ENCODE measurements at regions not wholly inside any gene's neighbourhood (a gene's known extent, or its start where the extent isn't known, plus 50 kb on each side); places are given as distances from the start of the nearest gene placed in this dataset.

DNA sequence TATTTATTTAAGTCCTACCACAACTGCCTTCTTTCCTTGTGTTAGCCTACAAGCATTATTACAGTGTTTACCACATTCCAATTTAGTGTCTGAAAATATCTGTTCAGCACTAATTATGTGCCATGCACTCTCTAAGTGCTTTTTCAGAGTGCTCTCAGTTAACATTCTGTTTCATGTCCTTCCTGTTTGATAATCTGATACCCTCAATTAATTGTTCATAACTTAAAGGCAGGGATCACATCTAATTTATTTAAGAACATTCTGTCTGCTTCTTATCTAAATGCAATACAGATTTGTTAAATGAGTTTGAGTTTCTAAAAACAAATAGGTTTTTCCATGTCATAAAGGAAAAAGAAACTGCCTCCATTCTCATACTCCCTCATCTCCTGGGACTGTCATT is 649.6 kb upstream of the ATXN8OS start:
- ChIA-PET CTCF (ENCODE audit: low intra/inter-chr PET ratio) (no interaction called here), POLR2A (no interaction called here)
- no peaks in the 10 kb centered on the region for H3K36me3 ChIP-seq (ENCODE audit: control insufficient read depth, insufficient read depth, low read length)
- no peaks in the 10 kb centered on the region for H3K27me3 ChIP-seq (ENCODE audit: control insufficient read depth in 2 of 2, insufficient read depth in 2 of 2, low read length in 2 of 2)
- H3K79me2 ChIP-seq (ENCODE audit: control insufficient read depth, insufficient read depth, low read length) = no peaks in the 10 kb centered on the region
- BruUV-seq (replicated peaks) = no TSS peak
- DNase-seq (ENCODE audit: extremely low read depth in 1 of 4, low spot score in 3 of 4) (no peak), ATAC-seq (no peak), FAIRE-seq (no peak)
- H4K20me1 ChIP-seq (replicated peaks; ENCODE audit: control insufficient read depth, insufficient read depth, low read length) = no peaks in the 10 kb centered on the region
- no peak overlapping the region for H3K4me3 ChIP-seq
- H3K9me1 ChIP-seq (ENCODE audit: control insufficient read depth, insufficient read depth, low read length) = no peaks in the 10 kb centered on the region
- H3K27ac ChIP-seq (ENCODE audit: extremely low read depth, low read depth, low read length) = no peak overlapping the region
- H3K9me3 ChIP-seq (replicated peaks; ENCODE audit: control insufficient read depth, insufficient read depth, low read depth, low read length) = no peaks in the 10 kb centered on the region
- intact Hi-C loops (cut with micrococcal nuclease) (no loop called here), in situ Hi-C loops (cut with MboI) (no loop called here)
- H3K4me2 ChIP-seq (ENCODE audit: insufficient read depth, low read length) = no peak overlapping the region
- H2AFZ ChIP-seq (ENCODE audit: low read depth, low read length) = no peak overlapping the region
- TF ChIP-seq SAFB (IDR thresholded peaks at IDR 0.05; ENCODE audit: borderline replicate concordance, low read depth, low read length) (no peak), EWSR1 (IDR thresholded peaks at IDR 0.05; ENCODE audit: borderline replicate concordance, low read depth, partially characterized antibody) (no peak), WHSC1 (IDR thresholded peaks at IDR 0.05; ENCODE audit: low read length) (no peak), HCFC1 (IDR thresholded peaks at IDR 0.05; ENCODE audit: low read depth, low read length) (no peak), KAT8 (IDR thresholded peaks at IDR 0.05; ENCODE audit: low read depth) (no peak), PCBP1 (IDR thresholded peaks at IDR 0.05; ENCODE audit: low read depth, low read length, poor library complexity, severe bottlenecking) (no peak), IRF2 (CRISPR knock-in tag; IDR thresholded peaks at IDR 0.05) (no peak)
- no peak overlapping the region for H3K9ac ChIP-seq (ENCODE audit: insufficient read depth in 1 of 2, low read depth in 2 of 2, low read length in 2 of 2)
- no peaks in the 10 kb centered on the region for H3K4me1 ChIP-seq (replicated peaks in 1 of 2; ENCODE audit: control insufficient read depth in 2 of 2, insufficient read depth in 2 of 2, low read length in 2 of 2)

DNA sequence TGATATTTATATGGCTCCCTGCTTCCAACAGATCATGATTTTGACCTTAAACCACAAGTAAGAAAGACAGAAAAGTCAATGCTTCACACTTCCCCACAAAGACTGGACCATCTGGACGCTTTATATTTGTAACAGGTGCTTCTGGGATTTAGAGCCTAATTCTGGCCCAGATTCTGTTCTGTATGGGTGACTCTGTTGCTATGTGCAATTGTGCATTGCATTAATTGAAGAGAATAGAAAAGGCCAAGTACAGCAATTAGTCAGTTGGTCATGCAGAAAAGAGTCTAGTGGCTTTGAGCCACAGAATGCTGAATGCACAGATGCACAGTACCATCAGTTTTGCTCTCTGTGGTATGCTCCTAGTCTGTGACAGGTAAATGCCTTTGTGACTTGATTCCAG is 657.4 kb upstream of the ATXN8OS start:
- no peaks in the 10 kb centered on the region for H3K27me3 ChIP-seq (ENCODE audit: control insufficient read depth in 2 of 2, insufficient read depth in 2 of 2, low read length in 2 of 2)
- FAIRE-seq (no peak), DNase-seq (ENCODE audit: extremely low read depth in 1 of 4, low spot score in 3 of 4) (no peak), ATAC-seq (no peak)
- H2AFZ ChIP-seq (ENCODE audit: low read depth, low read length) = no peak overlapping the region
- no peak overlapping the region for H3K27ac ChIP-seq (ENCODE audit: extremely low read depth, low read depth, low read length)
- POLR2A ChIA-PET = no interaction called here
- H3K9me3 ChIP-seq (replicated peaks; ENCODE audit: control insufficient read depth, insufficient read depth, low read depth, low read length) = no peaks in the 10 kb centered on the region
- H3K79me2 ChIP-seq (ENCODE audit: control insufficient read depth, insufficient read depth, low read length) = no peaks in the 10 kb centered on the region
- H3K4me2 ChIP-seq (ENCODE audit: insufficient read depth, low read length) = no peak overlapping the region
- CTCF ChIA-PET (ENCODE audit: low intra/inter-chr PET ratio) = no interaction called here
- H3K4me3 ChIP-seq = no peak overlapping the region
- no peaks in the 10 kb centered on the region for H3K4me1 ChIP-seq (replicated peaks in 1 of 2; ENCODE audit: control insufficient read depth in 2 of 2, insufficient read depth in 2 of 2, low read length in 2 of 2)
- H3K9me1 ChIP-seq (ENCODE audit: control insufficient read depth, insufficient read depth, low read length) = no peaks in the 10 kb centered on the region
- no peaks in the 10 kb centered on the region for H3K36me3 ChIP-seq (ENCODE audit: control insufficient read depth, insufficient read depth, low read length)
- no TSS peak for BruUV-seq (replicated peaks)
- no peak overlapping the region for H3K9ac ChIP-seq (ENCODE audit: insufficient read depth in 1 of 2, low read depth in 2 of 2, low read length in 2 of 2)
- WGBS (ENCODE audit: insufficient coverage, low coverage, missing lambda C conversion rate) = 0% methylated on average over 1 of the region's 1 CpG
- intact Hi-C loops (cut with micrococcal nuclease) = no loop called here
- H4K20me1 ChIP-seq (replicated peaks; ENCODE audit: control insufficient read depth, insufficient read depth, low read length) = no peaks in the 10 kb centered on the region
- in situ Hi-C loops (cut with MboI) = no loop called here
- TF ChIP-seq, protein P1, sequence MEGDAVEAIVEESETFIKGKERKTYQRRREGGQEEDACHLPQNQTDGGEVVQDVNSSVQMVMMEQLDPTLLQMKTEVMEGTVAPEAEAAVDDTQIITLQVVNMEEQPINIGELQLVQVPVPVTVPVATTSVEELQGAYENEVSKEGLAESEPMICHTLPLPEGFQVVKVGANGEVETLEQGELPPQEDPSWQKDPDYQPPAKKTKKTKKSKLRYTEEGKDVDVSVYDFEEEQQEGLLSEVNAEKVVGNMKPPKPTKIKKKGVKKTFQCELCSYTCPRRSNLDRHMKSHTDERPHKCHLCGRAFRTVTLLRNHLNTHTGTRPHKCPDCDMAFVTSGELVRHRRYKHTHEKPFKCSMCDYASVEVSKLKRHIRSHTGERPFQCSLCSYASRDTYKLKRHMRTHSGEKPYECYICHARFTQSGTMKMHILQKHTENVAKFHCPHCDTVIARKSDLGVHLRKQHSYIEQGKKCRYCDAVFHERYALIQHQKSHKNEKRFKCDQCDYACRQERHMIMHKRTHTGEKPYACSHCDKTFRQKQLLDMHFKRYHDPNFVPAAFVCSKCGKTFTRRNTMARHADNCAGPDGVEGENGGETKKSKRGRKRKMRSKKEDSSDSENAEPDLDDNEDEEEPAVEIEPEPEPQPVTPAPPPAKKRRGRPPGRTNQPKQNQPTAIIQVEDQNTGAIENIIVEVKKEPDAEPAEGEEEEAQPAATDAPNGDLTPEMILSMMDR (IDR thresholded peaks at IDR 0.05 in 2 of 3, conservative IDR thresholded peaks at IDR 0.05 in 1 of 3; ENCODE audit: insufficient read depth in 2 of 3, low read depth in 1 of 3, low read length in 3 of 3) = no peak
- TF ChIP-seq ZNF316 (IDR thresholded peaks at IDR 0.05) (no peak), FIP1L1 (IDR thresholded peaks at IDR 0.05; ENCODE audit: low read depth, low read length, poor library complexity, severe bottlenecking) (no peak), TGIF2 (CRISPR knock-in tag; IDR thresholded peaks at IDR 0.05) (no peak)
- TF ChIP-seq, protein P2, sequence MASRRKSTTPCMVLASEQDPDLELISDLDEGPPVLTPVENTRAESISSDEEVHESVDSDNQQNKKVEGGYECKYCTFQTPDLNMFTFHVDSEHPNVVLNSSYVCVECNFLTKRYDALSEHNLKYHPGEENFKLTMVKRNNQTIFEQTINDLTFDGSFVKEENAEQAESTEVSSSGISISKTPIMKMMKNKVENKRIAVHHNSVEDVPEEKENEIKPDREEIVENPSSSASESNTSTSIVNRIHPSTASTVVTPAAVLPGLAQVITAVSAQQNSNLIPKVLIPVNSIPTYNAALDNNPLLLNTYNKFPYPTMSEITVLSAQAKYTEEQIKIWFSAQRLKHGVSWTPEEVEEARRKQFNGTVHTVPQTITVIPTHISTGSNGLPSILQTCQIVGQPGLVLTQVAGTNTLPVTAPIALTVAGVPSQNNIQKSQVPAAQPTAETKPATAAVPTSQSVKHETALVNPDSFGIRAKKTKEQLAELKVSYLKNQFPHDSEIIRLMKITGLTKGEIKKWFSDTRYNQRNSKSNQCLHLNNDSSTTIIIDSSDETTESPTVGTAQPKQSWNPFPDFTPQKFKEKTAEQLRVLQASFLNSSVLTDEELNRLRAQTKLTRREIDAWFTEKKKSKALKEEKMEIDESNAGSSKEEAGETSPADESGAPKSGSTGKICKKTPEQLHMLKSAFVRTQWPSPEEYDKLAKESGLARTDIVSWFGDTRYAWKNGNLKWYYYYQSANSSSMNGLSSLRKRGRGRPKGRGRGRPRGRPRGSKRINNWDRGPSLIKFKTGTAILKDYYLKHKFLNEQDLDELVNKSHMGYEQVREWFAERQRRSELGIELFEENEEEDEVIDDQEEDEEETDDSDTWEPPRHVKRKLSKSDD (conservative IDR thresholded peaks at IDR 0.05; ENCODE audit: low read length) = no peak
- TF ChIP-seq, protein P3, sequence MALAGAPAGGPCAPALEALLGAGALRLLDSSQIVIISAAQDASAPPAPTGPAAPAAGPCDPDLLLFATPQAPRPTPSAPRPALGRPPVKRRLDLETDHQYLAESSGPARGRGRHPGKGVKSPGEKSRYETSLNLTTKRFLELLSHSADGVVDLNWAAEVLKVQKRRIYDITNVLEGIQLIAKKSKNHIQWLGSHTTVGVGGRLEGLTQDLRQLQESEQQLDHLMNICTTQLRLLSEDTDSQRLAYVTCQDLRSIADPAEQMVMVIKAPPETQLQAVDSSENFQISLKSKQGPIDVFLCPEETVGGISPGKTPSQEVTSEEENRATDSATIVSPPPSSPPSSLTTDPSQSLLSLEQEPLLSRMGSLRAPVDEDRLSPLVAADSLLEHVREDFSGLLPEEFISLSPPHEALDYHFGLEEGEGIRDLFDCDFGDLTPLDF (CRISPR knock-in tag; IDR thresholded peaks at IDR 0.05) = no peak

Data from K562 (cell line).